Heart left ventricle (tissue), 13 donors: ENCODE measurements at regions not wholly inside any gene's neighbourhood (a gene's known extent, or its start where the extent isn't known, plus 50 kb on each side); places are given as distances from the start of the nearest gene placed in this dataset.

Experiments used
- CTCF ChIP-seq, 12 donors: fragments of 200-600 bp; sonication (generic) in 4 of 12; IDR thresholded peaks; one replicate each; pipeline versions ENCODE4 v1.5.0 to v1.8.0; 2018 to 2022; ENCODE audit warnings: antibody characterized with exemption in 12 of 12, mild to moderate bottlenecking in 5 of 12
- POLR2A ChIP-seq, 2 donors: fragments of 450-650 bp; IDR thresholded peaks; one replicate each; pipeline ENCODE4 v1.6.1; 2017; ENCODE audit warnings: antibody characterized with exemption in 2 of 2, mild to moderate bottlenecking in 2 of 2, moderate library complexity in 2 of 2
- donor health status: ischemic (EF 13 %, LVEDD 7.1; RV severe dilation, severe dysfunction).
- donor health status: DM: no; HTN: yes; CAD: no.
- donor health status: DM: no; HTN: no; CAD: no.
- donor health status: ischemic (EF 25% LVEDD 6.9; RV normal size, moderate dysfunction).
- donor health status: ischemic (EF 25% LVEDD 5.7; RV mildly dilated, moderate dysfunction).
- donor health status: ischemic (EF 35%, LVEDD 5.7; RV mildly dilated, moderate dysfunction).
- donor health status: nonischemic (EF 11% LVEDD 7.7; RV severe dilation, severe dysfunction).
- donor health status: DM: yes; HTN: yes; CAD: no.
- donor health status: PGD.
- donor health status: ischemic (EF 29% LVEDD 5.4; RV normal size, mild dysfunction).
- donor health status: nonischemic (EF 23%, LVEDD 6.1; RV moderate dilation, normal function).

- TF ChIP-seq CTCF (IDR thresholded peaks at IDR 0.05) (no peak), POLR2A (IDR thresholded peaks at IDR 0.05) (no peak)
Observed at GRCh38 chr12:98060411-98060810, 455.0 kb upstream of the TMPO start.
